NCI-H1092 treated with DMSO at 0.1 percent for 48 hours (cell line): ENCODE measurements at regions not wholly inside any gene's neighbourhood (a gene's known extent, or its start where the extent isn't known, plus 50 kb on each side); places are given as distances from the start of the nearest gene placed in this dataset.

Source experiments
- DNase-seq: peaks from one replicate; lab custom pipeline; 2025; lab: John Stamatoyannopoulos, UW

DNA sequence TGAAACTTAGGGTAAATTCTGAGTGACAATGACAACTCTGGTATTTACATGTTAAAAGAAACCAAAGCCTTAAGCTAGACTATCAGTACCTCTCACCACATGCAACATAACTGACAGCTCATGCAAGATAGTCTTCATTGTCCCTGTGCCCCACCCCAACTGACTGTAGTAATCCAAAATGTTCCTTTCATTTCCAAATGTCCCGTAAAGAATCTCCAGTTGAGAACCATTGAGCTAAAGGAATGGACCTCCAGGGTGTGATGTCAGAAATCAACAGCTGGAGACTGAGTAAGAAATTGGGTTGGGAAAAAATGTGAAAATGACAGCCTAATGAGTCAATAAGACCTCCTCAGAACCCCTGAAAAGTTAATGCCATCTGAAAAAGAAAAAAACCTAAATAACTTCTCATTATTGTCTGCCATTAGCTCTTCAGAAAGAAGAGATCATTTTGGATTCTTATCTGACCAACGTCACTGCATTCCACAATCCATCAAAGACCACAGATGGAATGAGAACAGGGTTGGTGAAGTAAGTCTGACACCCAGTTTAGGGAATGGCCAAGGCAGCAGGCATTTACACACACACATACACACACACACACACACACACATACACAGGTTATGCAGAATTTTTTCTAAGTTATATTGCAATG is 51.7 kb upstream of the ACVR2A start:
- DNase-seq, result no peak

DNA sequence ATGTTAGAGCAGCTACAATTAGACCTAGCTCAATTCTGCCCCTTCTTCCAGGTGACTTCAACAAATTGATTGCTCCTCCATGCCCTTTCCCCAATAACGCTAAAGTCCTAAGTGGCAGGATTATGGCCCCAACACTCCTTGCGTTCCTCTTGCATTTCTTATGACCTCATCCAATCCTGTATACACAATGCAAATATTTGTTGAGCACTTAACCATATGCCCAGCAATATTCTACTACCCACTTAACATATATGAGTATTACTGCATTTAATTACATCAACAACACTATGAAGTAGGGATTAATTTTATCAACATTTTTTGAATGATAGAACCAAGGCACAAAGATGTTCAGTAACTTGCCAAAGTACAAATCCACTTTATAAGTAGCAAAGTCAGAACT is 54.2 kb upstream of the ACVR2A start:
- no peak for DNase-seq

GRCh38 chr2:147789720-147790119 is 55.1 kb upstream of the ACVR2A start:
- DNase-seq, result no peak

GRCh38 chr2:147789287-147789686 is 55.5 kb upstream of the ACVR2A start:
- DNase-seq, result no peak

DNA sequence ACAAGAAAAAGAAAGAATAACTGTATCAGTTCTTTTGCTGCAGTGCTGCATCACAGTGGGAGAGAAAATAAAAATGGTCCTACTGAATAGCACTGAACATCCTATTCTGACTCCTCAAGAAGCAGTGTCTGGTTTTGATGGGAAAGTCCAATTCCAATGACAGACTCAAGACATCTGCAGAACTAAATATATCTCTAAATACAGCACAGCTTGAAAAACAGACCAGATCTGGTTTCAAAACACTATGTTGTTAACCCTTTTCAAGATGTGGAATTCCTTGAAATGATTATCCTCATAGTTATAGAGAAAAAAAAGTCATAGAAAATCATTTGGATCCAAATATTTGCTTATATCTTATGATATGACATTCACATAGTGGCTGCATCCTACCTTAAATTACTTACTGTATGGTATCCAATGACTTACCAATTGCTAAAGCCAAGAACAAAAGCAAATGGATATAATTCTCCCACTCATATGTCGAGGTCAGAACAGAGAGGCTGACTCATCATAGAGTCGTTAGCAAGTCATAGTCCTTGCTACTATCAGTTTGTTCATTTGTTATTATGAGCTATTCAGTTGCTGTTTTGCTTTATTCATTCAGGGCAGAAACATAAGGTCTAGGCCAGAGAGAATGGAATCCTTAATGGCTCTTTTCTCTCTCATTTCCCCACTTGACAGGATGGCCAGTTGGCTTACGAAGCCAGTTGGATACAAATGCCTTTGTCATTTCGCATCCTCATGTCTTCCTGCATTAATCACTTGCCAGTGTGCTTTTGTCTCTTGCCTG is 62.5 kb upstream of the ACVR2A start:
- no peak for DNase-seq

- DNase-seq, result no peak
Observed at GRCh38 chr2:147779440-147779839, 65.4 kb upstream of the ACVR2A start.

DNA sequence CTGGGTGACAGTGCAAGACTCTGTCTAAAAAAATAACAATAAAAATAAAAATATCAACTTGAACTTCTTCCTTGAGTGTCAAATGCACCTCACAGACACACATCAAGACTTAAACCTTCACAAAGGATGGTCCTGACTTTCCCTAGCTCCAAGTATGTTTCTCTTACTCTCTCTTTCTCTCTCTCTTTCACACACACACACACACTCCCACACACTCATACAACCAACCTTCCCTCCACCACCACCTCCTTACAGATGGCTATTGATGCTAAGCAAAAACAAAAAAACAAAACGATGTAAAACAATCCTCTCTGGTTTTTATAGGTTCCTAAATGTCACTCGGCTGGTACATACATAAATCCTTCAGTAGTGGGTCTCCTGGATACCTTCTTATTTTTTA is 67.4 kb upstream of the ACVR2A start:
- DNase-seq, result no peak

DNA sequence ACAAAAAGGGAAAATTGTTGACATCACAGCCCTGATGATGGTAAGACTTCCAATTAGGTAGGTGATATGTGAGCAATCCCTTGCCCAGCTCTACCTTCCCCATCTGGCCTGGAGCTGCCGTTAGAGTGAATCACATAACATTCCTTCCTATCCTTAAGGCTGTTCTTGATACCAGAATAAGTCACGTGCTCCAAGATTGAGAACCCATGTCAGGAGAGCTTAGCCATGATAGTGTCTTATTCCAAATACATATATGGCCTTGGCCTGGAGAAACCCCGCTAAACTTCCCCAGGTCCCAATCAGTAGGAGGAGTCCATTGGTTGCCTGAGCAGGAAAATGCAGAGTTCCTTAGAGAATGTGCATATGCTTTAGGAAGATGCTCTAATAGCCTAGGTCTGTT is 70.0 kb upstream of the ACVR2A start:
- no peak for DNase-seq

DNA sequence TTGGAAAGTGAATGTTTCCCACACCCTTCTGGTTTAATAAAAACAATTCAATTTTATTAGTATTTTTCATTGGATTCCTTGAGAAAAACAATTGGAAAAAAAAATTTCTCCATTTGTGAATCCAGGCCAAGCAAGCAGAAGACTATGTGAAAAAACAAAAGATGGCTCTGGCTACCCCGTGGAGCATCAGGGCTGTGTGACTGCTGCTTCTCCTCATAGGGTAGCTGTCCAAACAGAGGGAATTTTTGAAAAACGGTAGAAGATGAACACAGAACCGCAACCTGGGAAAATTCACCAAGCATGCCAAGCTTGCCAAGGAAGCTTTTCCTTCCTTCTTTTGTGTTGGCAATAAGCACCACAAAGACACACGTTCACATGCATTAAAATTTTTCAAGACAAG is 71.3 kb upstream of the ACVR2A start:
- no peak for DNase-seq

GRCh38 chr2:147772781-147773180 is 72.0 kb upstream of the ACVR2A start:
- DNase-seq, result no peak

- DNase-seq, result no peak
Observed at GRCh38 chr2:147763861-147764260, 81.0 kb upstream of the ACVR2A start.

DNA sequence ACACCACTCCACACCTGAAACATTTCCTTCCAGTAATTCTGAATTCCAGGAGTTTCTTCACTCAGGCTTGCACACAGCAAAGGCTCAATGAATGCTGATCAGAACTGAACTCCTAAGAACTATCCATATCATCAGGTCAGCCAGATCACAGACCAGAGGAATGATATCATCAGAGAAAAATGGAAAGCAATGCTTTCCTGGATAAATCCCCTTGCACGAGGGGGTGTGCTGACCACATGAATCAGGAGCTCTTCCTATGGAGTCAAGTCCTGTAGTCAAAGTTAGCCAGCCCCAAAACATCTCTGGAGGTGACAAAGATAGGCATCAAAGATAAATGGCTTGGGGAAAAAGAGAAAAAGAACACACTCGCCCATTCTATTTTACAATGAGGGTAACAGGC is 83.8 kb upstream of the ACVR2A start:
- no peak for DNase-seq

DNA sequence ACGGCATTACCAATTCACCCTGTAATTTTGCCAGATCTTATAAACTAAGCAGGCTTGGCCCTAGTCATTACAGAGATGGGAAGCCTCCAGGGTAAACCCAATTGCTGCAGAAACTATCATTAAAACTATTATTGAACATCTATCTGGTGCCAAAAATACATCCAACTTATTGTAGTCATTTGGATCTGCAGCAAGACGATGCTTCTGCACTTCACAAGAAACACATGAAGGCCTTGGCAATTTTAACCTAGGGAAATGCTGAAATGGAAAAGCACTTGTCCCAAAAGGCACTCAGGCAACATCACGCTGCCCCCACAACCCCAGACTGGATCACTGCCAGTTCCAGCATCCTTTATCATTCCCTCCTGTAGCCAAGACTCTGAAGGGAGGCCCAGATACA is 85.3 kb upstream of the ACVR2A start:
- DNase-seq, result no peak

DNA sequence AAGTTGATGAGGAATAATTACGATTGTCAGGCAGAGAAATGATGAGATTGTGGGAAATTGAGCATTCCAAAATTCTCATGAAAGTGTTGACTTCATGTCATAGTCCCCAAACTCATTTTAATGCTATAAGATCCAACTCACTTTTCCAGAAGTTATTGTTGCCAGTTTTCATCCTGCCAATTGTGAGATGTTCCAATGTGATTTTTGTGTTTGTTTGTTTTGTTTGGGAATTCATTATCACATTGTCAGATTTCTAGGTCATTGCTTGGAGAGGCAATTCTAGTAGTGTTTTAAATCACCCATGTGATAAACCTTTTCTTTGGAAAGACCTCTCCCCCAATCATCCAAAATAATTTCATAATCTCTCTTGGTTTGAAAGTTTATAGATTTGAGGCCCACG is 86.0 kb upstream of the ACVR2A start:
- no peak for DNase-seq

- DNase-seq, result peak; percentile 19
Observed at GRCh38 chr2:147756069-147756468, 88.8 kb upstream of the ACVR2A start.

DNA sequence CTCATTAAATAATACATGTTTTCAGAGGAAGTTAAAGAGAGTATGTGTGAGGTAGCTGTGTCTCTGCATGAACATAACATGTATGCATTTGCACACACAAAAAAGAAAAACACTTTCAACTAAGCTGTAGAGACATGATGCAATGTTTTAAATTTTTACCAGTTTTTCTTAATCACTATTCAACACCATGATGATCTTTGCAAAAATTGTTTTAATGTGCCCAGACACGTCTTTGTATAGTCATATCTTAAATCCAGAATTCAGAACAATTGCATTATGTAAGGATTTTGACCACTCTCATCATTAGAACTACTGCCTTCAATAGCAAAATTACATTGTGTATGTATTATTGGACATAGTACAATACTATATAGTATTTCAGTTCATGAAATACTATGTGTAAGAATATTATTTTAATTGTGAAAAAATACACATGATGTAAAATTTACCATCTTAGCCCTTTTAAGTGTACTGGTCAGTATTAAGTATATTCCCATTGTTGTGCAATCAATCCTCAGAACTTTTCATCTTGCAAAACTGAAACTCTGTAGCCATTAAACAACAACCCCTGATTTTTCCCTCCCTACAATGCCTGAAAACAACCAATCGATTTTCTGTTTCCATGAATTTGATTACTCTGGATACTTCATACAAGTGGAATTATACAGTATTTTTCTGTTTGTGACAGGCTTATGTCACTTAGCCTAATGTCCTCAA is 104.5 kb upstream of the ACVR2A start:
- no peak for DNase-seq

DNA sequence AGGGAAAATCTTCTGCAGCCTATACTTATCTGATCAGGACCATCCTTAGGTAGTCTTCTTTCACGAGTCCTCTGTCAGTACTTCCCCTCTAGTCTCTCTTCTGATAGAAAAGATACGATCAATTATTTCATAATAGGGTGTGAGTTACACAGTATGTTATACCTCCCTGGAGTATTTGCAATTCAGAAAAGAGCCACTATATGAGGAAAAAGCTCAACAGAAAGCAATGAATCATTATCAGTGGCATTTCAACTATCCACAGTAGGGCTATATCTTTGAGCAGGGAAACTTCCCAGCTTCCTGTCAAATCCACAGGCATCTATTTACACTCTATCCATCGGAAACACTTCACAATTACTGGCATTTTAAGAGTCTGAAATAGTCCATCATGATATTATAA is 105.3 kb upstream of the ACVR2A start:
- DNase-seq, result no peak

- no peak for DNase-seq
Observed at GRCh38 chr2:147718831-147719230, 126.0 kb upstream of the ACVR2A start.

DNA sequence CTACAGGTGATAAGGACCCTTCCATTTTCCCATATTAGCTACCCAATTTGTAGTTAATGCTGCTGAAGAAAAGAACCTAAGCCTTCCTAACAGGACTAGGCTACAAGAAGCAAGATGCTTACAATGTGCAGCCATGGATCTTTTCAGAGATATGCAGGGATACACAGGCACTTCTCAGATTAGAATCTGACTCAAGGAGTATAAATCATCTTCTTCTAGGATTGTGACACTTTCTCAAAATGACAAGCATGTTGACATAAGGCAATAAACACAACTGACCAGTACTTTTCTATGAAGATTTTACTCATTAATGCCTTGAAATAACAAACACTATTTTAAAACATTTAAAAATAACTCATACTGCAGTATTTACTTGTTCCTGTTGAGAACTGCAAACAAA is 127.9 kb upstream of the ACVR2A start:
- no peak for DNase-seq

DNA sequence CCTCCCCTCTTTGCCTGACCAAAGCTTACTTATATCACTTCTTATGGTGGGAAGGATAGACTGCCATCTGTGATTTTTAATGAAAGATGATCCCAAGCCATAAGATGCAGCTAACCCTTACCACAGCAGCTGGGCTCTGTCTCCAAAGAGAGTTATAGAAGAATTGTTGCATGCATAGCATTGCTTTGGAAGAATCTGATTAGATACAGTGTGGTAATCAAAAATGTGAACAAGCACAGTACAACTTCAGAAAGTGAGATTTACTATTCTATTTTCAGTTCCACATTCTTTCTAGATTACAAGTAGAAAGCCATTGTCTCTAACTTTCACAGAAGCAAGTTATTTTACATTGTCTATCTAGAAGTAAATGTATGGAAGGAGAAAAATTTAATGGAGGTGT is 129.0 kb upstream of the ACVR2A start:
- DNase-seq, result no peak

DNA sequence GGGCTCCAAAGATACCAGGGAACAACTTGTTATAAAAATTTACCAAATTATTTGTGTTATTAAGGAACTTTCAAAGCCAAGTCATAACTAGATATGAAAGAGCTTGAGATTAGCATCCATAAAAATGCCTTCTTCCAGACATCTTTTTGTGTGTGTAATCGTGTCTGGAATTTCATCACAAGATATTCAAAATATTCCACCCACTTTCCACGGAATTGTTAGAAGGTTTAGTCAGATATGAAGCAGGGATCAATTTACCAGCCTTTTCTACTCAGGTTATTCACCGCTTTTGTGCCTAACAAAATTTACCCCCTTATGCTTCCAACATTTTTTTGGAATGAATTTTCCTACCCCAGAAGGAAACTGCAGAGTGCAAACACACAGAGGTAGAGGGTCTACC is 130.2 kb upstream of the ACVR2A start:
- no peak for DNase-seq

DNA sequence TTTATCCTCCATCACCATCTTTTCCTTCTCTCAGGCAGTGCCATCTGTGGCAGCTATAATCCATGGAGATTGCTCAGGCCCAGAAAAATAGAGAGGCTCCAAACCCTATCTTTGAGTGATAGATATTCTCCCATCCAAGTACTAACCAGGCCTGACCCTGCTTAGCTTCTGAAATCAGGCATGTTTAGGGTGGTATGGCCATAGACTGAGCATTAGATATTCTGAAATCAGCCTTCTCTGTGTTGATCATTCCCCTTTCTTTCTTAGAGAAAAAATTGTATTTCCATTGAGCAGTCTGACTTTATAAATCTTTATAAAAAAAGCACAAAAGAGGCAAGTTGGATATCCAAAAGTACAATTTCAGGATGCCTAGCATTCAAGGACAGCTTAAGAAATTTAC is 131.5 kb upstream of the ACVR2A start:
- DNase-seq, result no peak

DNA sequence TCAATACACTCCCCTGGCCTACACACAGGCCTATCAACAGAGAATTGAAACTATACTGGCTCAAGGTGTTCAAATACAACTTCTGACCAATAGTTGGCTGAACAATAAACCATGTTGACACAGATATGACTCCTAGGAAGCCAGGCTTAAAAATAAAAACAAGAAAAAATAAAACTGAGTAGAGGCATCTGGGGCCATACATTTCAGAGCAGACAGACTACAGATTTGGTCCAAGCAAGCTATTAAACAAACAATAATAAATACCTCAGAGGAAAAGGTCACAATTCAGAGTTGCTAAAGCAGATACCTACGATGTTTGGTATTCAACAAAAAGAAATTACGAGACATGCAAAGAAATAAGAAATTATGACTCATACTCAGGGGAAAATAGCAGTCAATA is 132.8 kb upstream of the ACVR2A start:
- no peak for DNase-seq
